HEK293 (cell line): ENCODE measurements at regions not wholly inside any gene's neighbourhood (a gene's known extent, or its start where the extent isn't known, plus 50 kb on each side); places are given as distances from the start of the nearest gene placed in this dataset.

Experiments used
- CTCF ChIA-PET: fragments of 350-600 bp; formaldehyde crosslinking; extraction: SDS; loops from one replicate; lab custom pipeline; 2021; ENCODE audit warnings: antibody characterized with exemption; lab: Yijun Ruan, JAX
- POLR2A ChIA-PET: fragments of 300-600 bp; formaldehyde crosslinking; extraction: SDS; loops from one replicate; lab custom pipeline; 2020; ENCODE audit warnings: antibody characterized with exemption, inconsistent platforms; lab: Yijun Ruan, JAX
- H3K27ac ChIP-seq: fragments of 200-500 bp; sonication (Bioruptor generic); 2 replicates; pipeline ENCODE4 v1.5.1; 2014; ENCODE audit warnings: low read depth, low read length, control low read depth, inconsistent platforms; ENCODE audit errors: extremely low read depth
- H3K36me3 ChIP-seq, 2 experiments: fragments of 200-500 bp in 1 of 2; sonication (Bioruptor generic) in 1 of 2; 1 replicate in 1 of 2; 2 replicates in 1 of 2; pipeline ENCODE4 v1.5.1; 2014 to 2017; ENCODE audit warnings: inconsistent platforms in 2 of 2, low read length in 2 of 2; ENCODE audit not compliant: control insufficient read depth in 2 of 2, insufficient read depth in 1 of 2
- H3K4me1 ChIP-seq: fragments of 200-500 bp; sonication (Bioruptor generic); 2 replicates; pipeline ENCODE4 v1.5.1; 2014; ENCODE audit warnings: mild to moderate bottlenecking, low read length, inconsistent platforms; ENCODE audit not compliant: control insufficient read depth, insufficient read depth
- H3K4me3 ChIP-seq: 2 replicates; pipeline ENCODE4 v1.5.1; 2011; ENCODE audit warnings: low read depth, mild to moderate bottlenecking, control low read depth, low read length, moderate library complexity
- H3K9me3 ChIP-seq: fragments of 200-500 bp; sonication (Bioruptor generic); 2 replicates; pipeline ENCODE4 v1.5.1; 2014; ENCODE audit warnings: low read depth, low read length, inconsistent platforms; ENCODE audit not compliant: control insufficient read depth, insufficient read depth
- GFI1B ChIP-seq: fragments of 450-650 bp; formaldehyde crosslinking; IDR thresholded peaks from 2 replicates; pipeline ENCODE4 v1.5.1; 2016; ENCODE audit warnings: missing biosample characterization, missing genetic modification characterization
- OVOL3 ChIP-seq: fragments of 450-650 bp; formaldehyde crosslinking; IDR thresholded peaks from 2 replicates; pipeline ENCODE4 v1.5.1; 2016; ENCODE audit warnings: missing biosample characterization, missing genetic modification characterization
- SCRT2 ChIP-seq: fragments of 450-650 bp; formaldehyde crosslinking; IDR thresholded peaks from 2 replicates; pipeline ENCODE4 v1.5.1; 2016; ENCODE audit warnings: missing biosample characterization, missing genetic modification characterization
- ZIC2 ChIP-seq: fragments of 450-650 bp; formaldehyde crosslinking; IDR thresholded peaks from 2 replicates; pipeline ENCODE4 v1.5.1; 2016; ENCODE audit warnings: missing biosample characterization, missing genetic modification characterization
- ZNF10 ChIP-seq: fragments of 450-650 bp; formaldehyde crosslinking; IDR thresholded peaks from 2 replicates; pipeline ENCODE4 v1.5.1; 2017; ENCODE audit warnings: missing biosample characterization, missing genetic modification characterization
- ZNF132 ChIP-seq: fragments of 450-650 bp; formaldehyde crosslinking; IDR thresholded peaks from 2 replicates; pipeline ENCODE4 v1.5.1; 2017; ENCODE audit warnings: missing biosample characterization, missing genetic modification characterization, borderline replicate concordance
- ZNF146 ChIP-seq: fragments of 450-650 bp; formaldehyde crosslinking; IDR thresholded peaks from 2 replicates; pipeline ENCODE4 v1.5.1; 2016; ENCODE audit warnings: missing biosample characterization, missing genetic modification characterization
- ZNF23 ChIP-seq: fragments of 450-650 bp; formaldehyde crosslinking; IDR thresholded peaks from 2 replicates; pipeline ENCODE4 v1.5.1; 2016; ENCODE audit warnings: missing biosample characterization, missing genetic modification characterization, borderline replicate concordance
- ZNF324 ChIP-seq: fragments of 450-650 bp; formaldehyde crosslinking; IDR thresholded peaks from 2 replicates; pipeline ENCODE4 v1.5.1; 2016; ENCODE audit warnings: missing biosample characterization, missing genetic modification characterization
- ZNF335 ChIP-seq: fragments of 450-650 bp; formaldehyde crosslinking; conservative IDR thresholded peaks from 2 replicates; pipeline ENCODE4 v1.5.1; 2016; ENCODE audit warnings: missing biosample characterization, missing genetic modification characterization
- ZNF37A ChIP-seq: fragments of 450-650 bp; IDR thresholded peaks from 2 replicates; pipeline ENCODE4 v1.5.1; 2018; ENCODE audit warnings: missing biosample characterization, missing genetic modification characterization
- ZNF433 ChIP-seq: fragments of 450-650 bp; formaldehyde crosslinking; IDR thresholded peaks from 2 replicates; pipeline ENCODE4 v1.5.1; 2016; ENCODE audit warnings: missing biosample characterization, missing genetic modification characterization, low read depth
- ZNF501 ChIP-seq: fragments of 450-650 bp; formaldehyde crosslinking; IDR thresholded peaks from 2 replicates; pipeline ENCODE4 v1.5.1; 2016; ENCODE audit warnings: missing biosample characterization, missing genetic modification characterization
- ZNF514 ChIP-seq: fragments of 450-650 bp; formaldehyde crosslinking; IDR thresholded peaks from 2 replicates; pipeline ENCODE4 v1.5.1; 2016; ENCODE audit warnings: missing biosample characterization, missing genetic modification characterization
- ZNF521 ChIP-seq: fragments of 450-650 bp; formaldehyde crosslinking; IDR thresholded peaks from 2 replicates; pipeline ENCODE4 v1.5.1; 2017; ENCODE audit warnings: missing biosample characterization, mild to moderate bottlenecking, missing genetic modification characterization
- ZNF561 ChIP-seq: fragments of 450-650 bp; IDR thresholded peaks from 2 replicates; pipeline ENCODE4 v1.5.1; 2018; ENCODE audit warnings: missing biosample characterization, missing genetic modification characterization, borderline replicate concordance
- ZNF596 ChIP-seq: fragments of 450-650 bp; IDR thresholded peaks from 2 replicates; pipeline ENCODE4 v1.5.0; 2018; ENCODE audit warnings: missing biosample characterization, mild to moderate bottlenecking, missing genetic modification characterization, moderate library complexity
- ZNF610 ChIP-seq: fragments of 450-650 bp; formaldehyde crosslinking; IDR thresholded peaks from 2 replicates; pipeline ENCODE4 v1.5.1; 2016; ENCODE audit warnings: missing biosample characterization, missing genetic modification characterization, borderline replicate concordance
- ZNF830 ChIP-seq: fragments of 450-650 bp; IDR thresholded peaks from 2 replicates; pipeline ENCODE4 v1.5.0; 2018; ENCODE audit warnings: missing biosample characterization, missing genetic modification characterization, low read depth, mild to moderate bottlenecking, moderate library complexity
- ZNF843 ChIP-seq: fragments of 450-650 bp; formaldehyde crosslinking; IDR thresholded peaks from 2 replicates; pipeline ENCODE4 v1.5.1; 2016; ENCODE audit warnings: missing biosample characterization, missing genetic modification characterization
- TF ChIP-seq, protein P1 (sequence below): fragments of 450-650 bp; formaldehyde crosslinking; IDR thresholded peaks from 2 replicates; pipeline ENCODE4 v1.5.1; 2016; ENCODE audit warnings: missing biosample characterization, missing genetic modification characterization
- TF ChIP-seq, protein P2 (sequence below): fragments of 450-650 bp; formaldehyde crosslinking; IDR thresholded peaks from 2 replicates; pipeline ENCODE4 v1.5.1; 2017; ENCODE audit warnings: missing biosample characterization, mild to moderate bottlenecking, missing genetic modification characterization, moderate library complexity
- TF ChIP-seq, protein P3 (sequence below): fragments of 450-650 bp; IDR thresholded peaks from 2 replicates; pipeline ENCODE4 v1.5.1; 2018; ENCODE audit warnings: missing biosample characterization, mild to moderate bottlenecking, missing genetic modification characterization
- TF ChIP-seq, protein P4 (sequence below): fragments of 450-650 bp; formaldehyde crosslinking; IDR thresholded peaks from 2 replicates; pipeline ENCODE4 v1.5.1; 2016; ENCODE audit warnings: missing biosample characterization, missing genetic modification characterization

DNA sequence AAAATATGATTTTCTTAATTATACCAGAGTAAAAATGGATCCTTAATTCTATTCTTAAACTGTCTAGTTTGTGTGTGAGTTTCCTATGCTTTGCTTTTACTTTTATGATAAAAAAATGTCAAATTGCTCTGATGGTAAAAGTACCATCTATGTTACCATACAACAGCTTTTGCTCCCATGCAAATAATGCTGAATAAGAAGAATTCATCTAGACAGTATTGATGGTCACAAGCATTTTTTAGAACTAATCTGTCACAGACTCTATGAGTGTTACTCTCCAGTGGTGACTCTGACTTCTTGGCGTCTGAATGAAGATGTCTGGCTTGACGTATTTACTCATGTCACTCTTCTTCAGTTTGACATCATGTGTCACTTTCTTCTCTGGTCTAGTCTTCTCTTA, 608.1 kb upstream of the RORB start:
- Histone ChIP-seq H3K36me3 (no peaks in the 10 kb centered on the region), H3K4me1 (no peaks in the 10 kb centered on the region), H3K9me3 (no peaks in the 10 kb centered on the region), H3K4me3 (no peak overlapping the region), H3K27ac (no peak overlapping the region)
- POLR2A ChIA-PET, result no interaction called here
- no peak for TF ChIP-seq ZNF335 (tag by site-specific recombination)
- no peak for TF ChIP-seq GFI1B (tag by site-specific recombination)
- no peak for TF ChIP-seq ZNF324 (tag by site-specific recombination)
- TF ChIP-seq ZNF596 (tag by site-specific recombination), result no peak
- TF ChIP-seq, protein P1, sequence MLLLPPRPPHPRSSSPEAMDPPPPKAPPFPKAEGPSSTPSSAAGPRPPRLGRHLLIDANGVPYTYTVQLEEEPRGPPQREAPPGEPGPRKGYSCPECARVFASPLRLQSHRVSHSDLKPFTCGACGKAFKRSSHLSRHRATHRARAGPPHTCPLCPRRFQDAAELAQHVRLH, result no peak
- TF ChIP-seq, protein P2, sequence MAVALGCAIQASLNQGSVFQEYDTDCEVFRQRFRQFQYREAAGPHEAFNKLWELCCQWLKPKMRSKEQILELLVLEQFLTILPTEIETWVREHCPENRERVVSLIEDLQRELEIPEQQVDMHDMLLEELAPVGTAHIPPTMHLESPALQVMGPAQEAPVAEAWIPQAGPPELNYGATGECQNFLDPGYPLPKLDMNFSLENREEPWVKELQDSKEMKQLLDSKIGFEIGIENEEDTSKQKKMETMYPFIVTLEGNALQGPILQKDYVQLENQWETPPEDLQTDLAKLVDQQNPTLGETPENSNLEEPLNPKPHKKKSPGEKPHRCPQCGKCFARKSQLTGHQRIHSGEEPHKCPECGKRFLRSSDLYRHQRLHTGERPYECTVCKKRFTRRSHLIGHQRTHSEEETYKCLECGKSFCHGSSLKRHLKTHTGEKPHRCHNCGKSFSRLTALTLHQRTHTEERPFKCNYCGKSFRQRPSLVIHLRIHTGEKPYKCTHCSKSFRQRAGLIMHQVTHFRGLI (tag by site-specific recombination), result no peak
- no peak for TF ChIP-seq ZNF146 (tag by site-specific recombination)
- no peak for TF ChIP-seq SCRT2 (tag by site-specific recombination)
- no peak for TF ChIP-seq ZNF23
- CTCF ChIA-PET, result no interaction called here

DNA sequence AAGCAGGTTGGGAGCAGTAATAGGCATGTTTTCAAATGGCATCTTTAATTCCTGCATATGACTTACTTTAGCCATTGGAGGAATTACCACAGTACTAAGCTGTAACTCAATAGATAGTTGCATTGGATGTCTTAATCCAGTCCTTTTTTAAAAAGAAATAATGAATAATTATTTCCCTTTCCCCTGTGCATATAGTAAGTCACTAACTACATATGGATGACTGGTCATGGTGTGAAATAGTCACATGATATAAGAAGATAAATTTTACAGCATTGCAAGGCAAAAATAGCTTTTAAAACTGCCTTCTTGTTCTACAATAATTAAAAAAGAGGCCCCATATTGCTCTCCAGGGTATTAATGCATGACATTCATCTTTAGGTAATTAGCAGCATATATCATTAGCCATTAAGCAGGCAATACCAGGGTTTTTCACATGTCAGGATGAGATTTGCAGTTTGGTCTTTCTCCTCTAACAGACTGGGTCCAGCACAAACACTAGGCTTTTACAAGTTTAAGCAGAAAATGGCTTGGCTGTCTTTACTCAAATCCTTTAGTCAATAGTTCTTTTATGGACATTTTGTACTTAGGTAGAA, 606.4 kb upstream of the RORB start:
- TF ChIP-seq ZNF561 (tag by site-specific recombination) (no peak), ZNF132 (no peak), ZIC2 (tag by site-specific recombination) (no peak), ZNF610 (tag by site-specific recombination) (no peak), ZNF843 (no peak), ZNF501 (tag by site-specific recombination) (no peak), ZNF433 (no peak), ZNF830 (no peak), OVOL3 (tag by site-specific recombination) (no peak), ZNF514 (tag by site-specific recombination) (no peak), ZNF10 (tag by site-specific recombination) (no peak), ZNF521 (tag by site-specific recombination) (no peak), ZNF37A (no peak)
- TF ChIP-seq, protein P3, sequence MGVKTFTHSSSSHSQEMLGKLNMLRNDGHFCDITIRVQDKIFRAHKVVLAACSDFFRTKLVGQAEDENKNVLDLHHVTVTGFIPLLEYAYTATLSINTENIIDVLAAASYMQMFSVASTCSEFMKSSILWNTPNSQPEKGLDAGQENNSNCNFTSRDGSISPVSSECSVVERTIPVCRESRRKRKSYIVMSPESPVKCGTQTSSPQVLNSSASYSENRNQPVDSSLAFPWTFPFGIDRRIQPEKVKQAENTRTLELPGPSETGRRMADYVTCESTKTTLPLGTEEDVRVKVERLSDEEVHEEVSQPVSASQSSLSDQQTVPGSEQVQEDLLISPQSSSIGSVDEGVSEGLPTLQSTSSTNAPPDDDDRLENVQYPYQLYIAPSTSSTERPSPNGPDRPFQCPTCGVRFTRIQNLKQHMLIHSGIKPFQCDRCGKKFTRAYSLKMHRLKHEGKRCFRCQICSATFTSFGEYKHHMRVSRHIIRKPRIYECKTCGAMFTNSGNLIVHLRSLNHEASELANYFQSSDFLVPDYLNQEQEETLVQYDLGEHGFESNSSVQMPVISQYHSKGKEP (tag by site-specific recombination), result no peak
- TF ChIP-seq, protein P4, sequence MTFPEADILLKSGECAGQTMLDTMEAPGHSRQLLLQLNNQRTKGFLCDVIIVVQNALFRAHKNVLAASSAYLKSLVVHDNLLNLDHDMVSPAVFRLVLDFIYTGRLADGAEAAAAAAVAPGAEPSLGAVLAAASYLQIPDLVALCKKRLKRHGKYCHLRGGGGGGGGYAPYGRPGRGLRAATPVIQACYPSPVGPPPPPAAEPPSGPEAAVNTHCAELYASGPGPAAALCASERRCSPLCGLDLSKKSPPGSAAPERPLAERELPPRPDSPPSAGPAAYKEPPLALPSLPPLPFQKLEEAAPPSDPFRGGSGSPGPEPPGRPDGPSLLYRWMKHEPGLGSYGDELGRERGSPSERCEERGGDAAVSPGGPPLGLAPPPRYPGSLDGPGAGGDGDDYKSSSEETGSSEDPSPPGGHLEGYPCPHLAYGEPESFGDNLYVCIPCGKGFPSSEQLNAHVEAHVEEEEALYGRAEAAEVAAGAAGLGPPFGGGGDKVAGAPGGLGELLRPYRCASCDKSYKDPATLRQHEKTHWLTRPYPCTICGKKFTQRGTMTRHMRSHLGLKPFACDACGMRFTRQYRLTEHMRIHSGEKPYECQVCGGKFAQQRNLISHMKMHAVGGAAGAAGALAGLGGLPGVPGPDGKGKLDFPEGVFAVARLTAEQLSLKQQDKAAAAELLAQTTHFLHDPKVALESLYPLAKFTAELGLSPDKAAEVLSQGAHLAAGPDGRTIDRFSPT (tag by site-specific recombination), result no peak
- POLR2A ChIA-PET, result no interaction called here
- Histone ChIP-seq H3K4me3 (no peak overlapping the region), H3K4me1 (no peaks in the 10 kb centered on the region), H3K36me3 (no peaks in the 10 kb centered on the region), H3K27ac (no peak overlapping the region), H3K9me3 (no peaks in the 10 kb centered on the region)
- CTCF ChIA-PET, result no interaction called here
